ENCODE measurements at regions not wholly inside any gene's neighbourhood (a gene's known extent, or its start where the extent isn't known, plus 50 kb on each side); places are given as distances from the start of the nearest gene placed in this dataset.

GRCh38 chr5:142390334-142390733 lies 65.5 kb upstream of the SPRY4 start:
- TF ChIP-seq CEBPZ (IDR thresholded peaks at IDR 0.05; ENCODE audit: low read length) = no peak
- TF ChIP-seq HNF4G (IDR thresholded peaks at IDR 0.05; ENCODE audit: borderline replicate concordance, low read depth, low read length) = no peak
- no peak for TF ChIP-seq HNF4G (CRISPR knock-in tag; IDR thresholded peaks at IDR 0.05; ENCODE audit: borderline replicate concordance, low read depth)
- TF ChIP-seq FIP1L1 (IDR thresholded peaks at IDR 0.05; ENCODE audit: borderline replicate concordance, insufficient read depth, low read depth, low read length) = no peak
